ENCODE measurements at regions not wholly inside any gene's neighbourhood (a gene's known extent, or its start where the extent isn't known, plus 50 kb on each side); places are given as distances from the start of the nearest gene placed in this dataset.
A peak's percentile ranks its signal among the peaks of the same experiment; 100 is the strongest.

DNA sequence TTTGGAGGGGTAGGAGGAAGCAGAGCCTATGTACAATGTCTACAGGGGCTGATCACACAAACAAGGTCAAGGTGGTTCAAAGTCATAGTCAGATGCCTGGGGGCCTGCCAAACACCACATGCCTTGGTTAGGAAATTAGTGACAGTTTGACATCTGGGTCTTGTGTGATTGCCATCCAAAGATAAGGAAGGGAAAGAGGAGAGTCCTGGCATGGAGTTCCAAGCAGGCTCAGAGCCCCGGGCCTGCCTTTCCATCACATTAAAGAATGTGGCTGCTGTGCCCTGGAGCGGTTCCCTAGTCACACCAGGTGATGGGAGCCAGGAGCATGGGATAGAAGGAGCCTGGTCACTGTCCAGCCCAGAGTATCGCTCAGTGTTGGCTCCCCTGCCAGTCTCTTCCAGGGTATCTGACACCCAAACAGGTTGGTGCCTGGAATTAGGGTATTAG is 53.6 kb upstream of the BCL2L14 start:
- peak in 1 of 2 donors; percentile 58 for DNase-seq (ENCODE audit: low spot score in 2 of 2)
- no peaks in the 10 kb centered on the region for H3K27me3 ChIP-seq
- H3K27ac ChIP-seq: peak overlapping the region; percentile 63 to 87
- H3K4me1 ChIP-seq: no peaks in the 10 kb centered on the region
- H3K36me3 ChIP-seq: no peaks in the 10 kb centered on the region
- no peak overlapping the region for H3K4me3 ChIP-seq
- intact Hi-C loops (cut with DNase I; ENCODE audit: low total_unique reads): no loop called here
- H3K9me3 ChIP-seq: no peaks in the 10 kb centered on the region
- TF ChIP-seq, protein P1, sequence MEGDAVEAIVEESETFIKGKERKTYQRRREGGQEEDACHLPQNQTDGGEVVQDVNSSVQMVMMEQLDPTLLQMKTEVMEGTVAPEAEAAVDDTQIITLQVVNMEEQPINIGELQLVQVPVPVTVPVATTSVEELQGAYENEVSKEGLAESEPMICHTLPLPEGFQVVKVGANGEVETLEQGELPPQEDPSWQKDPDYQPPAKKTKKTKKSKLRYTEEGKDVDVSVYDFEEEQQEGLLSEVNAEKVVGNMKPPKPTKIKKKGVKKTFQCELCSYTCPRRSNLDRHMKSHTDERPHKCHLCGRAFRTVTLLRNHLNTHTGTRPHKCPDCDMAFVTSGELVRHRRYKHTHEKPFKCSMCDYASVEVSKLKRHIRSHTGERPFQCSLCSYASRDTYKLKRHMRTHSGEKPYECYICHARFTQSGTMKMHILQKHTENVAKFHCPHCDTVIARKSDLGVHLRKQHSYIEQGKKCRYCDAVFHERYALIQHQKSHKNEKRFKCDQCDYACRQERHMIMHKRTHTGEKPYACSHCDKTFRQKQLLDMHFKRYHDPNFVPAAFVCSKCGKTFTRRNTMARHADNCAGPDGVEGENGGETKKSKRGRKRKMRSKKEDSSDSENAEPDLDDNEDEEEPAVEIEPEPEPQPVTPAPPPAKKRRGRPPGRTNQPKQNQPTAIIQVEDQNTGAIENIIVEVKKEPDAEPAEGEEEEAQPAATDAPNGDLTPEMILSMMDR (IDR thresholded peaks at IDR 0.05): no peak
- TF ChIP-seq POLR2A (IDR thresholded peaks at IDR 0.05): no peak
- no peak for TF ChIP-seq POLR2AphosphoS5 (IDR thresholded peaks at IDR 0.05)

DNA sequence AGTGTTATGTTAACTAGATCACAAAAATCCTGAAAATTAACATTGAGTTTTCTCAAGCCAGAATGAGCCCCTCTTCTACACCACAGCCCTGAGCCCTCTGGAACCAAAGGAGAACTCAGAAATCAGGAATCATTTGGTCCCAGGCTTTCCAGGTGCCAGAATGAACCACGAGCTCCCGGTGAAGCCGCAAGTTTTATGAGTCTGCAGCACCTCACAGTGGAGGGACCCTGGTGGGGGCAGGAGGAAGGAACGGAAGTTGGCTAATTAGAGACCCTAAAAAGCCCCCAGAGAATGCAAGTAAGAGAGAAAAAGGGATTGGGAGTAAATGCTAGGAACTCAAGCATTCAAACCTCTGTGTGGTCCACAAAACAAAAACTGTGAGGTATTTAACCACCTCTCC is 52.9 kb upstream of the BCL2L14 start:
- intact Hi-C loops (cut with DNase I; ENCODE audit: low total_unique reads): no loop called here
- TF ChIP-seq POLR2A (IDR thresholded peaks at IDR 0.05): no peak
- TF ChIP-seq, protein P1 (IDR thresholded peaks at IDR 0.05): peak in 2 of 3 donors; percentile 25 to 37
- no peak for TF ChIP-seq POLR2AphosphoS5 (IDR thresholded peaks at IDR 0.05)
- no peaks in the 10 kb centered on the region for H3K4me1 ChIP-seq
- DNase-seq (ENCODE audit: low spot score in 2 of 2): no peak
- H3K27me3 ChIP-seq: no peaks in the 10 kb centered on the region
- no peaks in the 10 kb centered on the region for H3K36me3 ChIP-seq
- no peaks in the 10 kb centered on the region for H3K9me3 ChIP-seq
- H3K4me3 ChIP-seq: no peak overlapping the region
- peak overlapping the region; percentile 63 to 87 for H3K27ac ChIP-seq

DNA sequence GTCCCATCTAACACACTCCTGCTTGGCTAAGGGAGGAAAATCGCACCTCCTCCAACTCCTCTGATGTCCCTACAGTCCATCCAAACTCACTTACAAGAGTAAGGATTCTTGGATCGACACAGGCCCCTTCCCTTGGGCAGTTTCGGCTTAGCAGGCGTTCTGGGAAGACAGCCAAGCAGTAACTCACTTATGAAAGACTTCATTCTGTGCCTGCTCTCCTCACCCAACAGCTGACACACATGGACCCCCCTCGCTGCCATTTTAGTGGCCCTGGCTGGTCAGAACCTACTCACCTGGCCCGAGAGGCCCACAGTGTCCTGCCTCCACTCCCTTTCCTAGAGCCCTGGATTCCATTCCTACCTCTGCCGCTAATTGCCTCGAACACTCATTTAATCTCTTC is 52.3 kb upstream of the BCL2L14 start:
- DNase-seq (ENCODE audit: low spot score in 2 of 2): peak; percentile 71 to 89
- TF ChIP-seq POLR2AphosphoS5 (IDR thresholded peaks at IDR 0.05) (peak in 1 of 3 donors; percentile 55), POLR2A (IDR thresholded peaks at IDR 0.05) (no peak)
- TF ChIP-seq, protein P1 (IDR thresholded peaks at IDR 0.05): no peak
- peak overlapping the region; percentile 63 to 87 for H3K27ac ChIP-seq

DNA sequence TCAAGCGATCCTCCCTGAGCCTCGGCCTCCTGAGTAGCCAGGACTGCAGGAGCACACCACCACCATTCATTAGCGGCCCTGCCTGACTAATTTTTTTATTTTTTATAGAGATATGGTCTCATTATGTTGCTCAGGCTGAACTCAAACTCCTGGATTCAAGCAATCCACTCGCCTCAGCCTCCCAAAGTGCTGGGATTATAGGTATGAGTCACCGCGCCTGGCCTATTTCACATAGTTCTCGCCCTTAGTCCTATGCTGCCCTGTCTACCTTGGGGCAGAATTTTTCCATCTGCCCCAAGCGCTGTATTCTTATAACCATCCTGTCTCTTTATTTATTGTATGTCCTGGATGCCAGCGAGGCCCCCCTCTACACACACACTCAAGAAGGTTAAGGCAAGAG is 50.9 kb upstream of the BCL2L14 start:
- intact Hi-C loops (cut with DNase I; ENCODE audit: low total_unique reads): no loop called here
- Histone ChIP-seq H3K4me3 (no peak overlapping the region), H3K36me3 (no peaks in the 10 kb centered on the region), H3K9me3 (no peaks in the 10 kb centered on the region), H3K4me1 (no peaks in the 10 kb centered on the region), H3K27me3 (no peaks in the 10 kb centered on the region), H3K27ac (no peak overlapping the region)
- TF ChIP-seq POLR2AphosphoS5 (IDR thresholded peaks at IDR 0.05) (no peak), POLR2A (IDR thresholded peaks at IDR 0.05) (no peak)
- TF ChIP-seq, protein P1 (IDR thresholded peaks at IDR 0.05): no peak
- no peak for DNase-seq (ENCODE audit: low spot score in 2 of 2)

More for the DNA sequence above, 52.3 kb upstream of the BCL2L14 start:
- Histone ChIP-seq H3K9me3 (no peaks in the 10 kb centered on the region), H3K4me3 (no peak overlapping the region), H3K27me3 (no peaks in the 10 kb centered on the region), H3K36me3 (no peaks in the 10 kb centered on the region), H3K4me1 (no peaks in the 10 kb centered on the region)
- intact Hi-C loops (cut with DNase I; ENCODE audit: low total_unique reads): no loop called here

DNA sequence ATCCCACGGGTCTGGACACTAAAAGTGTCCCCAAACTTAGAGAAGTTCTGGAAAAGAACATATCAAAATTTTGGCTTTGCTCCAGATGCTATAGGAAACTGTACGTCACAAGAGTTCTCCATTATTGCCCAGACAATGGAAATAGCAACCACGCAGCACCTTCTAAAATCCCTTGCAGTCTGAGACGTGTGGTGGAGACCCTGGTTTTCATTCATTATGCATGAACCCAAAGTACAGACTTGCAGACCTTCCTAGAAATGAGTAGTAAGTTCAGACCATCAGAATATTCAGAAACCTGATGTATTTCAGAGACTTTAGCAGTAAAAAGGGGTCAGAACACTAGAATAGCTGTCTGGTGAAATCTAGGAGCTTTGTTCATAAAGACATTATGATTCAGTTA is 50.0 kb upstream of the BCL2L14 start:
- Histone ChIP-seq H3K9me3 (no peaks in the 10 kb centered on the region), H3K36me3 (no peaks in the 10 kb centered on the region), H3K27me3 (no peaks in the 10 kb centered on the region), H3K27ac (no peak overlapping the region), H3K4me3 (no peak overlapping the region), H3K4me1 (no peaks in the 10 kb centered on the region)
- no peak for DNase-seq (ENCODE audit: low spot score in 2 of 2)
- TF ChIP-seq POLR2AphosphoS5 (IDR thresholded peaks at IDR 0.05) (no peak), POLR2A (IDR thresholded peaks at IDR 0.05) (no peak)
- TF ChIP-seq, protein P1 (IDR thresholded peaks at IDR 0.05): no peak
- intact Hi-C loops (cut with DNase I; ENCODE audit: low total_unique reads): no loop called here
